DND-41 (cell line): ENCODE measurements at regions not wholly inside any gene's neighbourhood (a gene's known extent, or its start where the extent isn't known, plus 50 kb on each side); places are given as distances from the start of the nearest gene placed in this dataset.

Experiments used
- ATAC-seq: fragments of 200-7000 bp; cut with Tn5 transposase; 3 replicates; pipeline ENCODE4 v1.9.1; 2021; ENCODE audit warnings: low read depth; ENCODE audit not compliant: insufficient read depth
- DNase-seq: peaks from one replicate; pipeline ENCODE4 v3.0.0-alpha.2; 2020
- H2AFZ ChIP-seq: 2 replicates; pipeline ENCODE4 v1.6.0; 2012; ENCODE audit warnings: low read depth, low read length
- H3K27ac ChIP-seq: 2 replicates; pipeline ENCODE4 v1.5.1; 2012; ENCODE audit warnings: low read length, inconsistent platforms
- H3K27me3 ChIP-seq: fragments of 200-600 bp; sonication (generic); 2 replicates; pipeline ENCODE4 v1.6.0; 2012; ENCODE audit warnings: low read length, mild to moderate bottlenecking, inconsistent platforms; ENCODE audit not compliant: insufficient read depth, poor library complexity
- H3K36me3 ChIP-seq: 2 replicates; pipeline ENCODE4 v1.5.1; 2012; ENCODE audit warnings: low read length, inconsistent platforms; ENCODE audit not compliant: insufficient read depth
- H3K4me1 ChIP-seq: 2 replicates; pipeline ENCODE4 v1.5.1; 2012; ENCODE audit warnings: mild to moderate bottlenecking, low read length; ENCODE audit not compliant: insufficient read depth
- H3K4me2 ChIP-seq: 2 replicates; pipeline ENCODE4 v1.6.0; 2012; ENCODE audit warnings: mild to moderate bottlenecking, moderate library complexity, low read length, inconsistent platforms; ENCODE audit not compliant: insufficient read depth
- H3K4me3 ChIP-seq, 2 experiments: fragments of 200-600 bp in 1 of 2; shearing (Covaris generic) in 1 of 2; 2 replicates each; pipeline ENCODE4 v1.5.1; 2012 to 2016; ENCODE audit warnings: inconsistent platforms in 2 of 2, low read length in 2 of 2, mild to moderate bottlenecking in 2 of 2, low read depth in 1 of 2, moderate library complexity in 1 of 2
- H3K79me2 ChIP-seq: 2 replicates; pipeline ENCODE4 v1.6.0; 2012; ENCODE audit warnings: low read length, inconsistent platforms; ENCODE audit not compliant: insufficient read depth
- H3K9ac ChIP-seq: 2 replicates; pipeline ENCODE4 v1.6.0; 2012; ENCODE audit warnings: low read depth, mild to moderate bottlenecking, inconsistent platforms, low read length, moderate library complexity
- H3K9me3 ChIP-seq: 2 replicates; pipeline ENCODE4 v1.5.1; 2012; ENCODE audit warnings: low read length, moderate library complexity, mild to moderate bottlenecking, inconsistent platforms; ENCODE audit not compliant: insufficient read depth, severe bottlenecking
- H4K20me1 ChIP-seq: 2 replicates; pipeline ENCODE4 v1.6.0; 2012; ENCODE audit warnings: low read length; ENCODE audit not compliant: insufficient read depth
- EZH2 ChIP-seq: IDR thresholded peaks from 3 replicates; pipeline ENCODE4 v1.6.1; 2012; ENCODE audit warnings: borderline replicate concordance, low read depth, mild to moderate bottlenecking, moderate library complexity, low read length, inconsistent platforms; ENCODE audit not compliant: severe bottlenecking
- TF ChIP-seq, protein P1 (sequence below): IDR thresholded peaks from 2 replicates; pipeline ENCODE4 v1.5.1; 2012; ENCODE audit warnings: borderline replicate concordance, low read length, moderate library complexity, mild to moderate bottlenecking; ENCODE audit not compliant: poor library complexity, severe bottlenecking; ENCODE audit errors: extremely low read depth

DNA sequence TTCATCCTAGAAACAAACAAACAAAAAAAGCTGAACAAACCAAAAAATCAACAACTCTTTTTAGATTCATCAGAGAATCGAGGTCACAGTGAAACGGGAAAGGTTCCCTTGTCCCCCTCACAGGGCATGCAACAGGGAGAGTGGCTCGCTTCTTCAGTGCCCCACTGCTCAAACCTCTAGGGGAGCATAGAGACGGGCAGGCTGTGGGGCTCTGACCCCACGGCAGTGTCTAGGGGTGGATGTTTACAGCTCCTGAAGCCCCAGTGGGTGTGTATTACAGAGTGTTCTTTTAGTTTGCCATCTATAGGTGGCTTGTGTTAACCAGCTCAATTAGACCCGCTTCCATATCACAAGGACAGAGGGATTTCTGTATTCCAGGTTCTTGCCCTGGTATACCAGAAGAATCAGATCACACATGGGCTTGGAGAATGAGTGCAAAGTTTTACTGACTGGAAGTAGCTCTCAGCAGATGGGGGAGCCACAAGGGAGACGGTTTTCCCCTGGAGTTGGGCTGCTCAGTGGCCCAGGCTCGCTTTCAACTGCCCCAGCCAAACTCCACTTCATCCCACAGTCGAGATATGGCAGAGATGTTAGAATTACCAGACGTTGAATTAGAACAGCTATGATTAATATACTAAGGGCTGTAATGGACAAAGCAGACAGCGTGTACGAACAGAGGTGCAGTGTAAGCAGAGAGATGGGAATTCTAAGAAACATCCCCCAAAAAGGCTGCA is 192.6 kb upstream of the CST7 start:
- TF ChIP-seq EZH2: no peak
- TF ChIP-seq, protein P1, sequence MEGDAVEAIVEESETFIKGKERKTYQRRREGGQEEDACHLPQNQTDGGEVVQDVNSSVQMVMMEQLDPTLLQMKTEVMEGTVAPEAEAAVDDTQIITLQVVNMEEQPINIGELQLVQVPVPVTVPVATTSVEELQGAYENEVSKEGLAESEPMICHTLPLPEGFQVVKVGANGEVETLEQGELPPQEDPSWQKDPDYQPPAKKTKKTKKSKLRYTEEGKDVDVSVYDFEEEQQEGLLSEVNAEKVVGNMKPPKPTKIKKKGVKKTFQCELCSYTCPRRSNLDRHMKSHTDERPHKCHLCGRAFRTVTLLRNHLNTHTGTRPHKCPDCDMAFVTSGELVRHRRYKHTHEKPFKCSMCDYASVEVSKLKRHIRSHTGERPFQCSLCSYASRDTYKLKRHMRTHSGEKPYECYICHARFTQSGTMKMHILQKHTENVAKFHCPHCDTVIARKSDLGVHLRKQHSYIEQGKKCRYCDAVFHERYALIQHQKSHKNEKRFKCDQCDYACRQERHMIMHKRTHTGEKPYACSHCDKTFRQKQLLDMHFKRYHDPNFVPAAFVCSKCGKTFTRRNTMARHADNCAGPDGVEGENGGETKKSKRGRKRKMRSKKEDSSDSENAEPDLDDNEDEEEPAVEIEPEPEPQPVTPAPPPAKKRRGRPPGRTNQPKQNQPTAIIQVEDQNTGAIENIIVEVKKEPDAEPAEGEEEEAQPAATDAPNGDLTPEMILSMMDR: no peak
- Histone ChIP-seq H3K9me3 (no peaks in the 10 kb centered on the region), H3K9ac (no peak overlapping the region), H2AFZ (no peak overlapping the region), H3K4me3 (no peak overlapping the region), H3K4me1 (peaks cover 15% of the 10 kb centered on the region), H3K27me3 (no peaks in the 10 kb centered on the region), H3K79me2 (no peaks in the 10 kb centered on the region), H3K36me3 (no peaks in the 10 kb centered on the region), H3K27ac (no peak overlapping the region), H3K4me2 (no peak overlapping the region), H4K20me1 (no peaks in the 10 kb centered on the region)
- no peak for ATAC-seq
- peak; percentile 3 for DNase-seq

DNA sequence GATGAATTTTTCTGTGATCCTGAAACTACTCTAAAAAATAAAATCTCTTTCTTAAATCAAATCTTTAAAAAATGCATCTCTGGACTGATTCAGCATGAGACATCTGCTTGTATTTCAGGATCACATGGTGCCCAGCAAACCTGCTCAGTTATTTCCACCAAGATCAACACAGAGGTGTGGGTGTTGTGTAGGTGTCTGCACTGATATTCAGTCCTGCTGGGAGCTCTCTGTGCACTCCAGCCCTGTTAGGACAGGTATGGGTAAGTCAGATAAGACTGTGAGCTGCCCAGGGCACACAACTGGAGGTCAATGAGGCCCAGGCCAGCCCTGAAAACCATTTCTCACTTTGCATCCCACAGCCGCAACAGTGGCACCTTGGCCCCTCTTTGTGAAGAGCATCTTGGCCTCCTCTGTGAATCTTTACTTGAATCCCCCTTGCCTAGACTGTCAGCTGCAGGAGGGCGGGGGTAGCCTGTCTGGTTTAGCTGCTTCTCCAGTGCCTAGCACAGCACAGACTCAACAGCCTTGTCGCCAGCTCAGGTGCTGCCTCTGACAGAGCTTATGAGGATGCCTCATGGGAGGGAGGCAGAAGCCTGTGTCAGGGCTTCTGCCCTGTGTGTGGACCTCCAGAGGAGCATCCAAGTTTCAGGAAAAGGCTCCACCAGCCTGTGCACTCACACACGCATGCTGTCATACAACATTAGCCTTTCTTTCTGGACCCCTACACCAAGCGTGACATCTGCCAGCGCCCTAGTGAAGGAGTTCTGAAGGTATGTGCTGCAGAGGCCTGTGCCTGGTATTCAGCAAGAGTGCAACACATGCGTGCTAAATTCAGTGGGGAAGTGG is 187.6 kb upstream of the CST7 start:
- H4K20me1 ChIP-seq: no peaks in the 10 kb centered on the region
- H3K4me1 ChIP-seq: no peaks in the 10 kb centered on the region
- H3K79me2 ChIP-seq: no peaks in the 10 kb centered on the region
- H3K9me3 ChIP-seq: no peaks in the 10 kb centered on the region
- TF ChIP-seq, protein P1: no peak
- TF ChIP-seq EZH2: no peak
- H3K27ac ChIP-seq: no peak overlapping the region
- DNase-seq: peak; percentile 1
- no peak overlapping the region for H3K9ac ChIP-seq
- H2AFZ ChIP-seq: no peak overlapping the region
- no peak overlapping the region for H3K4me2 ChIP-seq
- no peak overlapping the region for H3K4me3 ChIP-seq
- ATAC-seq: no peak; the same call in 2 of the 3 replicates
- H3K27me3 ChIP-seq: no peaks in the 10 kb centered on the region
- H3K36me3 ChIP-seq: no peaks in the 10 kb centered on the region

DNA sequence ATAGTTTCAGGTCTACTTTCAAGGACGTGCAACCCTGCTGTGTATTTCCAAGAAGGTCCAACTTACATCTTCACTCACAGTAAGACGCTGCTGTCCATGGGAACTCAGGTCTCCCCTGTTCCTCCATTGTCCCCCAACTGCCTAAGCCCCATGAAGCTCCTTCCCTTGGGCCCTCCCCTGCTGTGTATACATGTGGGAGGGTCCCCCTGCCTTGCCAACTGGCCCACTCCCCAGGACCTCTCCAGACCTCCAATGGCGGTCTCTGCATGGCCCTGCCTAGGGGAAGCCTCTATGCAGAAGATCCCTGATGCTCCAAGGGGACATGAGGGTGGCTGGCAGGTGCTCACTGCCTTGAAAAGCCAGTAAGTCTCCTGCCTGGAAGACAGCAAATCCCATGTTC is 186.7 kb upstream of the CST7 start:
- H3K9ac ChIP-seq: no peak overlapping the region
- no peak for TF ChIP-seq EZH2
- TF ChIP-seq, protein P1: no peak
- ATAC-seq: no peak
- H2AFZ ChIP-seq: no peak overlapping the region
- H4K20me1 ChIP-seq: no peaks in the 10 kb centered on the region
- H3K79me2 ChIP-seq: no peaks in the 10 kb centered on the region
- H3K9me3 ChIP-seq: no peaks in the 10 kb centered on the region
- H3K4me2 ChIP-seq: no peak overlapping the region
- no peaks in the 10 kb centered on the region for H3K36me3 ChIP-seq
- no peak overlapping the region for H3K27ac ChIP-seq
- no peak overlapping the region for H3K4me3 ChIP-seq
- no peaks in the 10 kb centered on the region for H3K27me3 ChIP-seq
- H3K4me1 ChIP-seq: no peaks in the 10 kb centered on the region
- peak; percentile 1 for DNase-seq
